ENCODE measurements at regions not wholly inside any gene's neighbourhood (a gene's known extent, or its start where the extent isn't known, plus 50 kb on each side); places are given as distances from the start of the nearest gene placed in this dataset.

DNA sequence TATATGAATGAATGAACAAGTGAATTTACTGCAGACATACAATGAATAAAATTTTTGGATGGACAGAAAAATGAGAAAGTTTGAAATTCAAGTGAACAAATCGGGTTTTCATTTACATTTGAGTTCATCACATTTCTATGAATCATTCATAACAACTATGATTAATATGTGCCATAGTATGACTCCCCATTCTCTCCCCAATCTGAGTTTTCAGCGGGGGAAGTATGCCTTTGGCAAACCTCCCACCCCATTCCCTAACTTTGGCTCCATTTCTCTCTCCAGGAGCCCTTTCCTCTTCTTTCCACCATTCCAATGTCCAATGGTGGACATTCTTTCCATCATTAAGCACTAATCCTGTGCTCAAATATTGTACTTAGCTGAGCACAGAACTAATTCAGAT is 96.8 kb upstream of the LSM8 start:
- no peak for DNase-seq

GRCh38 chr7:118094044-118094443 is 89.9 kb upstream of the LSM8 start:
- no peak for DNase-seq

- DNase-seq, result peak; percentile 38
These were observed 79.0 kb upstream of the LSM8 start for GRCh38 chr7:118104812-118105441.

GRCh38 chr7:118109607-118110006 is 74.4 kb upstream of the LSM8 start:
- no peak for DNase-seq

GRCh38 chr7:118110178-118110925 is 73.6 kb upstream of the LSM8 start:
- DNase-seq, result no peak

GRCh38 chr7:118111347-118111746 is 72.6 kb upstream of the LSM8 start:
- DNase-seq, result no peak

- no peak for DNase-seq
These were observed 69.8 kb upstream of the LSM8 start for GRCh38 chr7:118114175-118114574.

- DNase-seq, result no peak
These were observed 54.7 kb upstream of the LSM8 start for GRCh38 chr7:118129041-118129795.

- no peak for DNase-seq
These were observed 51.2 kb upstream of the LSM8 start for GRCh38 chr7:118132764-118133163.
